Breast epithelium (tissue), 4 donors: ENCODE measurements at regions not wholly inside any gene's neighbourhood (a gene's known extent, or its start where the extent isn't known, plus 50 kb on each side); places are given as distances from the start of the nearest gene placed in this dataset.

Experiments
- DNase-seq, 2 donors: peaks; one replicate each; pipeline ENCODE4 v3.0.0-alpha.2; 2019; ENCODE audit warnings: low spot score in 2 of 2
- H3K27ac ChIP-seq, 2 donors: fragments of 200-600 bp; sonication (generic) in 1 of 2; one replicate each; pipeline ENCODE4 v1.5.1; 2016 to 2019; ENCODE audit warnings: mild to moderate bottlenecking in 1 of 2
- H3K27me3 ChIP-seq, 2 donors: fragments of 200-600 bp; sonication (generic) in 1 of 2; one replicate each; pipeline versions ENCODE4 v1.5.1 to v1.6.0; 2017 to 2019; ENCODE audit warnings: control low read depth in 1 of 2, mild to moderate bottlenecking in 1 of 2
- H3K36me3 ChIP-seq: fragments of 200-600 bp; one replicate; pipeline ENCODE4 v1.5.1; 2019
- H3K4me1 ChIP-seq, 2 donors: fragments of 200-600 bp; sonication (generic); one replicate each; pipeline ENCODE4 v1.5.1; 2016 to 2019; ENCODE audit warnings: control low read depth in 1 of 2
- H3K4me3 ChIP-seq, 3 donors: fragments of 200-600 bp; sonication (generic); 1 replicate in 2 of 3; 2 replicates in 1 of 3; pipeline ENCODE4 v1.5.1; 2016 to 2019; ENCODE audit warnings: mild to moderate bottlenecking in 3 of 3, moderate library complexity in 2 of 3
- H3K9me3 ChIP-seq, 2 donors: fragments of 200-600 bp; sonication (generic) in 1 of 2; one replicate each; pipeline ENCODE4 v1.5.1; 2016 to 2019; ENCODE audit warnings: control low read depth in 1 of 2
- POLR2A ChIP-seq: fragments of 450-650 bp; IDR thresholded peaks from one replicate; pipeline ENCODE4 v1.6.1; 2016; ENCODE audit warnings: antibody characterized with exemption, mild to moderate bottlenecking, moderate library complexity
- POLR2AphosphoS5 ChIP-seq, 3 donors: sonication (generic); formaldehyde crosslinking; IDR thresholded peaks; one replicate each; pipeline ENCODE4 v1.6.1; 2017; ENCODE audit warnings: antibody characterized with exemption in 3 of 3
- intact Hi-C: fragments of 100-400 bp; cut with DNase I; formaldehyde crosslinking; loops from one replicate; pipeline ENCODE4 v1.15.1; 2023; ENCODE audit warnings: low total_unique reads
- TF ChIP-seq, protein P1 (sequence below), 3 donors: fragments of 450-650 bp; IDR thresholded peaks; one replicate each; pipeline ENCODE4 v1.5.1; 2016 to 2017; ENCODE audit warnings: antibody characterized with exemption in 3 of 3, mild to moderate bottlenecking in 3 of 3, moderate library complexity in 3 of 3

DNA sequence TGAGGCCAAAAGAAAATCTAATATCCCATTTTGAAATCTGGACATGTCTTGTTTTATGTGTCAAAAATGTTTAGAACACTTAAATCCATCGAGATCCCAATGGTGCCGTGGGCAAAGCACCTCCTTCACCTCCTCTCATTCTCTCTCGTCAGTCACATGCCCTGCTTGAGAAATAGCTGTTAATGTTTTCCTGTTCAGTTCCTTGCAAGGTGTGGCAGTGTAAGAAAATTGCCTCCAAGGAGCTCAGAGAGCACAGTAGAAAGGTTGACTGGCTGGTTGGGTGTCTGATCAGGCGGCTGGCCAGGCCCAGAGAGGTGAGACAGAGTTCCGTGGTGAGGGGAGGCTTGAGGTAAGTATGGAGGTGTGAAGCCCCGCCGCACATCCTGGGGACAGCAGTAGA lies 210.2 kb downstream of the TSN start:
- TF ChIP-seq POLR2A (no peak), POLR2AphosphoS5 (IDR thresholded peaks at IDR 0.05) (no peak)
- TF ChIP-seq, protein P1, sequence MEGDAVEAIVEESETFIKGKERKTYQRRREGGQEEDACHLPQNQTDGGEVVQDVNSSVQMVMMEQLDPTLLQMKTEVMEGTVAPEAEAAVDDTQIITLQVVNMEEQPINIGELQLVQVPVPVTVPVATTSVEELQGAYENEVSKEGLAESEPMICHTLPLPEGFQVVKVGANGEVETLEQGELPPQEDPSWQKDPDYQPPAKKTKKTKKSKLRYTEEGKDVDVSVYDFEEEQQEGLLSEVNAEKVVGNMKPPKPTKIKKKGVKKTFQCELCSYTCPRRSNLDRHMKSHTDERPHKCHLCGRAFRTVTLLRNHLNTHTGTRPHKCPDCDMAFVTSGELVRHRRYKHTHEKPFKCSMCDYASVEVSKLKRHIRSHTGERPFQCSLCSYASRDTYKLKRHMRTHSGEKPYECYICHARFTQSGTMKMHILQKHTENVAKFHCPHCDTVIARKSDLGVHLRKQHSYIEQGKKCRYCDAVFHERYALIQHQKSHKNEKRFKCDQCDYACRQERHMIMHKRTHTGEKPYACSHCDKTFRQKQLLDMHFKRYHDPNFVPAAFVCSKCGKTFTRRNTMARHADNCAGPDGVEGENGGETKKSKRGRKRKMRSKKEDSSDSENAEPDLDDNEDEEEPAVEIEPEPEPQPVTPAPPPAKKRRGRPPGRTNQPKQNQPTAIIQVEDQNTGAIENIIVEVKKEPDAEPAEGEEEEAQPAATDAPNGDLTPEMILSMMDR (IDR thresholded peaks at IDR 0.05), result no peak
- Histone ChIP-seq H3K4me3 (no peak overlapping the region), H3K27me3 (no peaks in the 10 kb centered on the region), H3K4me1 (peaks cover 0 to 6% of the 10 kb centered on the region in 2 donors), H3K36me3 (no peaks in the 10 kb centered on the region), H3K9me3 (no peaks in the 10 kb centered on the region), H3K27ac (no peak overlapping the region)
- intact Hi-C loops, result no loop called here
- no peak for DNase-seq

DNA sequence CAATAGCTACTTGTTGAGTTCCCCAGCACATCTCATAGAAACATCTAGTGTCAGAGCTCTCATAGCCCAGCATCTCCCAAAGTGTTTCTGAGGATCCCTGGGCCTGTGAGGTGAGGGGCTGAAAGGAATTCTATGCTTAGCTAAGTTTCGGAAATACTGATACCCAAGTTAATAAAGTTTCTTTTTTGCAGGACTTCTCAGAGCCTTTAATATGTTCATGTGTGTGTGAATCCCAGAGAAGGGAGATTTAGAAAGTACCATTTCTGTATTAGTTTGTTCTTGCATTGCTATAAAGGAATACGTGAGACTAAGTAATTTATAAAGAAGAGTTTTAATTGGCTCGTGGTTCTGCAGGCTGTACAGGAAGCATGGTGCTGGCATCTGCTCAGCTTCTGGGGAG lies 211.2 kb downstream of the TSN start:
- intact Hi-C loops, result no loop called here

DNA sequence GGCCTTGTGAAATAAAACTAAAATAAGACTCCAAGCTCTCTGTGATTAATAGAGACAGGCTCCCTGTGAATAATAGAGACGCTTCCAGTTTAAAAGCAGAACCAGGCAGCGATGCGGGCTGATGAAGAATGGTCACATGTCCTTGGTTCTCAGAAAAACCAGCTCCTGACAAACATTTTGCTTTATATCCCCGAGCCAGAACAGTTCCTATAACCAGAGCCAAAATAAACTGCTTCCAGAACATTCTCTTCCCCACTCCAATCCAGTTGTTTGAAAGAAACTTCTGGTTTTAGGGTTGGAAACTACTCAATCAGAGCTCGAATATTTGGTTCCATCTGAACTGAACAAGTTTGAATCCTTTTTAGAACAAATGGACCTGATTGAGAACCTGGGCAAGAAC lies 213.7 kb downstream of the TSN start:
- H3K27ac ChIP-seq, result peak overlapping the region; percentile 54 to 75
- peak overlapping the region in 1 of 3 donors; percentile 41 for H3K4me3 ChIP-seq
- H3K9me3 ChIP-seq, result no peaks in the 10 kb centered on the region
- intact Hi-C loops, result no loop called here
- no peaks in the 10 kb centered on the region for H3K36me3 ChIP-seq
- peak in 1 of 2 donors; percentile 27 for DNase-seq
- TF ChIP-seq POLR2AphosphoS5 (IDR thresholded peaks at IDR 0.05) (no peak), POLR2A (no peak)
- TF ChIP-seq, protein P1 (IDR thresholded peaks at IDR 0.05), result no peak
- no peaks in the 10 kb centered on the region for H3K27me3 ChIP-seq
- peaks cover 0 to 6% of the 10 kb centered on the region in 2 donors for H3K4me1 ChIP-seq

More for the DNA sequence above, 211.2 kb downstream of the TSN start:
- Histone ChIP-seq H3K36me3 (no peaks in the 10 kb centered on the region), H3K27me3 (no peaks in the 10 kb centered on the region), H3K4me3 (no peak overlapping the region), H3K27ac (no peak overlapping the region), H3K9me3 (no peaks in the 10 kb centered on the region), H3K4me1 (peaks cover 0 to 6% of the 10 kb centered on the region in 2 donors)
- DNase-seq, result no peak
- TF ChIP-seq POLR2AphosphoS5 (IDR thresholded peaks at IDR 0.05) (no peak), POLR2A (no peak)
- TF ChIP-seq, protein P1 (IDR thresholded peaks at IDR 0.05), result no peak

DNA sequence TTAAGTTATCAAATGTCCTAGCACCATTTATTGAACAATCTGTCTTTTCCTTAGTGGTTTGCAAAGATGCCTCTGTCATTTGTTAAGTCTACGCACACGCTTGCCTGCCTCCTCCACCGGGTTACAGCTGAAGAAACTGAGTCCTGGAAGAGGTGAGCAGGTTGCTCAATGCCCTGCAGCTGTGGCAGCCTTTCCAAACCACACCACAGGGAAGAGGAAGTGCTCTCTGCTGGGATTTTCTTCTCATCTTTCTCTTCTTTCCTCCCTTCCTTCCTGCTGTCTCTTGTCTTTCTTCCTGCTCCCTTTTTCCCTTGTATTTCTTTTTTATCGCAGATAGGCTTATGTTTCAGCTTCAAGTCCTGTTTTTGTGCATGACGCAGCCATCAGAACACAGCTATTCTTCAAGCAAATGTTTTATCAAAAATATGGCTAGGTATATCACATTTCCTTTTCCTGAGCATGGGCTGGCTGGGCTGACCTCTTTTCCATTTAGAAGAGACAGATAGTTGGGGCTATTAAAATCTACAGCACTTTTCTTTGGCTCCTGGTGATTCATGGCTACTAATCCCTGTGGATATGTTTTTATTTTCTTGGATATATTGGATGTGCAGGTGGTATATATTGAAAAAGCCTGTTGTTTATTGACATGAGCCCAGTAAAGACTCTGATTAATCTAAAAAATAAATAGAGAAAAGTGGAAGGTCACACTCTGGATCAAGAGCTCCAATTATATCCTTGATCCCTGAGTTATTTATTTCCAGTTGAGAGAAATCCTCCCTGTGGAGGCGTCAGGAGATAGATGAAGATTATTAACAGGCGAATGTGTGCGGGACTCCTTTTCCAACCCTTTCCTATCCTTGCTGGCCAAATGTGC lies 214.6 kb downstream of the TSN start:
- H3K4me3 ChIP-seq, result peak overlapping the region in 1 of 3 donors; percentile 41

DNA sequence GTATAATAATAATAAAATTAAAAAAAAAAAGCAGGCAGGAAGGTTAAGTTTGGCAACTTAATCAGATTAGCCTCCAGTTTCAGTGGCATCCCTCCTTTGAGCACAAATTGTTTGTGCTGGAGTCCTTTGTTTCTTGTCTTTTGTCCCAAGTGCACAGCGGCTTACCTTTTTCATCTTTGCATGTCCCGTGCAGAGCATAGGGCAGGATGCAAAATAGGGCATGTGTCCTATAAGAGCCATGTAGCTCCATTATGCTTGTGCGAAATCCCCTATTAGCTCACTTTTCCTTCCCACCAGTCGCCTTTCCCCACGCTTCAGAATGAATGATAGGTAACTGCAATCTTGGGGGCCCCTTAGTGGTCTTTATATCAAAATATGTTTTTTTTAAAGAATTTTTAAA lies 216.8 kb downstream of the TSN start:
- intact Hi-C loops, result no loop called here
- TF ChIP-seq POLR2AphosphoS5 (IDR thresholded peaks at IDR 0.05) (no peak), POLR2A (no peak)
- TF ChIP-seq, protein P1 (IDR thresholded peaks at IDR 0.05), result no peak
- Histone ChIP-seq H3K9me3 (no peaks in the 10 kb centered on the region), H3K4me3 (no peak overlapping the region), H3K27ac (no peak overlapping the region), H3K36me3 (no peaks in the 10 kb centered on the region), H3K27me3 (no peaks in the 10 kb centered on the region), H3K4me1 (peaks cover 0 to 6% of the 10 kb centered on the region in 2 donors)
- DNase-seq, result no peak

More for the DNA sequence above, 214.6 kb downstream of the TSN start:
- Histone ChIP-seq H3K36me3 (no peaks in the 10 kb centered on the region), H3K4me1 (peaks cover 0 to 6% of the 10 kb centered on the region in 2 donors), H3K9me3 (no peaks in the 10 kb centered on the region), H3K27me3 (no peaks in the 10 kb centered on the region), H3K27ac (peak overlapping the region; percentile 54 to 75)
- TF ChIP-seq, protein P1 (IDR thresholded peaks at IDR 0.05), result no peak
- TF ChIP-seq POLR2AphosphoS5 (IDR thresholded peaks at IDR 0.05), result no peak
- no peak for TF ChIP-seq POLR2A
- intact Hi-C loops, result no loop called here
- no peak for DNase-seq
